Hindlimb muscle (tissue), 1 donor: ENCODE measurements at regions not wholly inside any gene's neighbourhood (a gene's known extent, or its start where the extent isn't known, plus 50 kb on each side); places are given as distances from the start of the nearest gene placed in this dataset.
"Not testable (repeated sequence)": the region's sequence is repeated elsewhere in the genome, so short reads cannot be mapped to it uniquely, and the experiment has no call there.

Experiments
- DNase-seq: peaks from one replicate; pipeline ENCODE4 v3.0.0-alpha.2; 2013

GRCh38 chr1:149157409-149157808 lies 54.1 kb upstream of the NBPF9 start:
- DNase-seq: not testable (repeated sequence)

- DNase-seq: not testable (repeated sequence)
These were observed 55.0 kb upstream of the NBPF9 start for GRCh38 chr1:149158308-149158707.

- DNase-seq: not testable (repeated sequence)
These were observed 59.7 kb upstream of the NBPF9 start for GRCh38 chr1:149163063-149163444.

- DNase-seq: not testable (repeated sequence)
These were observed 71.4 kb upstream of the NBPF9 start for GRCh38 chr1:149174765-149175164.

GRCh38 chr1:149175812-149176211 lies 72.5 kb upstream of the NBPF9 start:
- DNase-seq: not testable (repeated sequence)

GRCh38 chr1:149176453-149177316 lies 73.3 kb upstream of the NBPF9 start:
- peak; percentile 54 for DNase-seq

GRCh38 chr1:149190742-149191141 lies 87.4 kb upstream of the NBPF9 start:
- not testable (repeated sequence) for DNase-seq

- DNase-seq: not testable (repeated sequence)
These were observed 93.3 kb upstream of the NBPF9 start for GRCh38 chr1:149196651-149197050.

DNA sequence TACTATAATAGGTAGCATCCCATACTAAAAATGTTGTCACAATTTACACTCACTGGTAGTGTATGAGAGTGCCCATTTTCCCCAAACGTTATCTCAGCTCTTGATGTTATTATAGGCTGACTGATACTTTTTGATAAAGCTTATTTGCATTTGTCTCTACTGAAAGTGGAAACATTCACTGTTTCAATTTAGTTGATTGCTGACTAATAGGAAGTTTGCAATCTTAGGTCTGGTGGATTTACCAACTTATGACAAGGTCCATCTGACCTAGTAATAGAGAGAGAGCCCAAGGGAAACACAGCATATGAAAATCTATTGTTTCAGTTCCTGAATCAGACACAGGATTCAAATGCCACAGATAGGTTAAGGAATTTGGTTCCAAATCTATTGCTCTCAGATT lies 97.2 kb upstream of the NBPF9 start:
- DNase-seq: not testable (repeated sequence)

GRCh38 chr1:149202283-149202682 lies 98.9 kb upstream of the NBPF9 start:
- DNase-seq: not testable (repeated sequence)

DNA sequence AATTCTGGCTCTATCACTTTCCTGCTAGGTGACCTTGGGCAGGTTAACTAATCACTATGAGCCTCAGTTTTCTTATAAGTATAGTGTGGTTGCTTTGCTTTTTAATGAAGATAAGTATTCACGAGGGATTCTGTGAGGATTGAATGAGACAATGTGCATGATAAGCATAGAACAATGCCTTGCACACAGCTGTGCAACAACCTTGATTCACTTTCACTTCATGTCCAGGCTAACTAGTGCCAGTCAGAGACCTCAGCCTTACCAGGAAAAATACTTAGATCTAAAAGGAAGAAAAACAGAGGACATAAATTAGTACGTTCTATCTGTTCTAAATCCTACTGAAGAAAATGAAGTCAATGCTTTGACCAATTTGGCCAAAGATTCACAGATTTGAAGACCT lies 101.0 kb upstream of the NBPF9 start:
- DNase-seq: not testable (repeated sequence)

DNA sequence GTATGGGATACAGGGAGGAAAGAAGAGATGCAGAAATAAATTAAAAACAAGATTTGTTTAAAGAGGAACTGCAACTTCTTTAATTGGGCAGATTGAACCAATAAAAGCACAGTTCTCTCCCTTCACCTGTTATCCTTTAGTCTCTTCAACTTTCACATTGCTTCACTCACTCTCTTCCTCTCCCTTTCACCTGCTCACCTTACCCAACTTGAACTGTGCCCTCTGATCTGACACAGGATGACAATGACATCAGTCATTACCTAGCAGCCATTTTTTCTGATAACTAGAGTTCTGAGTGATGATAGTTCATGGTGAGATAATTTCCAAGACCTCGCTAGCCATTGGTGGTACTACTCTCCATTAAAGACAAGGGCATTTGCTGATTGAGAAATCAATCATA lies 105.5 kb upstream of the NBPF9 start:
- DNase-seq: not testable (repeated sequence)

- DNase-seq: not testable (repeated sequence)
These were observed 108.5 kb upstream of the NBPF9 start for GRCh38 chr1:149211757-149212420.

GRCh38 chr1:149212946-149213345 lies 109.6 kb upstream of the NBPF9 start:
- not testable (repeated sequence) for DNase-seq

- not testable (repeated sequence) for DNase-seq
These were observed 110.3 kb upstream of the NBPF9 start for GRCh38 chr1:149213673-149214072.

DNA sequence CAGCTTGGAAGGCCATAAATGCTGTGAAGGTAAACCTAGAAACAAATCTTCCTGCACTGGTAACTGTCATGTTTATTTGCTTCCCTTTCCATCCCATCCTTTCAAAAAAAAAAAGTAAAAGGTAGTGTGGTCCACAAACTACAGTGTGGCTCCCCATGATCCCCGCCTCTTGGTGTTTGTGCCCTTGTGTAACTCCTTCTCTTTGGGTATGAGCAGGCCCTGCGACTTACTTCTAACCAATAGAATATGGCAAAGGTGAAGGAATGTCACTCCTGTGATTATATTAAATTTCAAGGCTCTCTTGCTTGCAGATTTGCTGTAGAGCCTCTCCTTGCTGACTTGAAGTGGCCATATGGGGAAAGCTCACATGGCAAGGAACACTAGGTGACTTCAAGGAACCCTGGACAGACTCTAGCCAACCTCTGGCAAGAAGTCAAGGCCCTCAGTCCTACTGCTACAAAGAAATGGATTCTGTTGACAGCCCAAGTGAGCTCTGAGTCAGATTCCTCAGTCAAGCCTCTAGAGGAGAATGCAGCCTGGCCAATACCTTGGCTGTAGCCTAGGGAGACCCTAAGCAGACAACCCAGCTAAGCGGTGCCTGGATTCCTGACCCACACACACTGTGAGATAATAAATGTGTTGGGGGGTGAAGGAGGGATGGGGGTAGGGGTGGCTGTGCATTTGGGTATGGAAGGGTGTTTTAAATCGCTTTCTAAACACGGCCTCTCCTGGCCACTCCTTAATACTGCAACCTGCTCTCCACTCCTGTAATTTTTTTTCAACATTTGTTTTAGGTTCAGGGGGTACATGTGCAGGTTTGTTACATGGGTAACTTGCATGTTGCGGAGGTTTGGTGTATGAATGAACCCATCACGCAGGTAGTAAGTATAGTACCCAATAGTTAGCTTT lies 115.0 kb upstream of the NBPF9 start:
- not testable (repeated sequence) for DNase-seq

DNA sequence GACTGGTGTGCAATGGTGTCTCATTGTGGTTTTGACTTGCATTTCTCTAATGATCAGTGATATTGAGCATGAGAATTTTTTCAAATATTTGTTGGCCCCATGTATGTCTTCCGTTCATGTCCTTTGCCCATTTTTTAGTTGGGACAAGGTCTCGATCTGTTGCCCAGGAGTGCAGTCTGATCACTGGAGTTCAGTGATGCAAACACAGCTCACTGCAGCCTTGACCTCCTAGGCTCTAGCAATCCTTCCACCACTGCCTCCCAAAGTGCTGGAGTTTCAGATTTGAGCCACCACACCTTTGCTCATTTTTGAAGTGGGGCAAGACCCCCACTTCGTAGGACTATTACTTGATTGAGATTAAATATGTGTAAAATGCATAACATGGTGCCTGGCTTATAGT lies 116.2 kb upstream of the NBPF9 start:
- not testable (repeated sequence) for DNase-seq

DNA sequence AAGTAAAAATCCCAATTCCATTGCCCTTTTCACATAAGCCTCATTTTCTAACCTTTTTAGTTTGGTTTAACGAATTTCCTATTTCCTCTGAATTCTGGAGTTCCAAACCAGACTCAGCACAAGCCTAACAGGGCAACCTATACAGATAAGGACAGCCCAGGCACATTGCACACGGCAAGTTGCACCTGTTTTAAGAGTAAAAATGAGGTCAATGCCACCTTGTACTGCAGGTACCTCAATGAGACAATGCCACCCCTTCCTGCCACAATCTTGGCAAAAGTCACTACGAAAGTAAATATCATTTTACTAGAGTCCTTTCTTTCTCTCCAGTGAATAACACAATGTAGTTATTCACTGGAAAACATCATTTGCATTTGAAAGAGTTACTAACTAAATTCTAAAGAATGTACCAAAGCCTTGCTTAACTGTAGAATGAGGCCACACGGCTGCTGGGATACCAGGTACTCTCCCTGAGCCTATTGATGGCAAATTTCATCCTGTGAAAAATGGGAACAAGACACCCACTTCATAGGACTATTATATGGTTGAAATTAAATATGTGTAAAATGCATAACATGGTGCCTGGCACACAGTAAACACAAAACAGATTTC lies 117.2 kb upstream of the NBPF9 start:
- not testable (repeated sequence) for DNase-seq

- not testable (repeated sequence) for DNase-seq
These were observed 124.7 kb upstream of the NBPF9 start for GRCh38 chr1:149227933-149228665.

GRCh38 chr1:149228672-149229585 lies 125.6 kb upstream of the NBPF9 start:
- DNase-seq: not testable (repeated sequence)
